NK-92 (cell line): ENCODE measurements at regions not wholly inside any gene's neighbourhood (a gene's known extent, or its start where the extent isn't known, plus 50 kb on each side); places are given as distances from the start of the nearest gene placed in this dataset.
"Not testable (repeated sequence)": the region's sequence is repeated elsewhere in the genome, so short reads cannot be mapped to it uniquely, and the experiment has no call there.

Experiments used
- DNase-seq: peaks from one replicate; lab custom pipeline; 2025; ENCODE audit not compliant: unreplicated experiment; lab: John Stamatoyannopoulos, UW

DNA sequence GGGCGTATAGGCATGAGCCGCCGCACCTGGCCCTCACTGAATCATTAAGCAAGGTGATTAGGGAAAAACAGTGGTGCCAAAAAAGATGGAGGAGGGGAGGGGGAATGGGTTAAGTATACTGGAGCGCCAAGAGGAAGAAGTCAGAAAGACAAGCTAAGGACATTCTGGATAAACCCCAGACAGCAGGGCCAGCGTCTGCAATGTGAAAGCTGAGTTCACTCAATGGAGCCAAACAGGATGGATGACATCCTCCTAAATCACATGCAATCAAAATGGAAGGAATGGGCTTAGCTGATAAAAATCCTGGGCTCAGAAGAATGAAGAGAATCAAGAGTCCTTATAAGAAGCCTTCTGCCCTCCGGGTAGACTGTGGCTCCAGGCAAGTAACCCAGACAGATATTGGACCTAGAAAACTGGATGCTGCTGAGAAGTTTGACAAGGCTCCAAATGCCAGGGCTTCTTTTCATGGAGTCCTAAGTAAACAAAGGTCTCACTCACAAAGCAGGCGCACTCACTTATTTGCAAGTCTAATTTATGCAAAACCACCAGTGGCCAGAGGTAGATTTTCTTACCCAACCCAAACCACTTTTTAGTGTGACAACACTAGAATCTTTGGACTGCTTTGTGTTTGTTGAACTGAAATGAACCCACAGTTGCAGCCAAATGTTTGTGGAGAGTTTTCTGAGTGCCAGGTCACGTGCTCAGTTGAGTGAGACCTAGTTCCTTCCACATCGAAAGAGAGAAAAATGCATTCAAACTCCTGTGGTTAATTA lies 519.1 kb upstream of the AUTS2 start:
- no peak for DNase-seq

DNA sequence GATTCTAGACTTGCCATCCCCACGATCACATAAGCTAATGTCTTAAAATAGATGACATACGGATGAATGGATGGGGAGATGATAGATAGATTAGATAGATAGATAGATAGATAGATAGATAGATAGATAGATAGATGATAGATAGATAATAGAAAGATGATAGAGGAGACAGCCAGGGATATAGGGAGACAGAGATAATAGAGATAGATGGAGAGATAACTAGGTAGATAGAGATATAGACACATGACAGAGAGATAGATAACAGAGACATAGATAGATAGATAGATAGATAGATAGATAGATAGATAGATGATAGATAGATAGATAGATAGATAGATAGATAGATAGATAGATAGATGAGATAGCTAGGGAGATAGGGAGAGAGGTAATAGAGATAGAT lies 511.0 kb upstream of the AUTS2 start:
- not testable (repeated sequence) for DNase-seq

DNA sequence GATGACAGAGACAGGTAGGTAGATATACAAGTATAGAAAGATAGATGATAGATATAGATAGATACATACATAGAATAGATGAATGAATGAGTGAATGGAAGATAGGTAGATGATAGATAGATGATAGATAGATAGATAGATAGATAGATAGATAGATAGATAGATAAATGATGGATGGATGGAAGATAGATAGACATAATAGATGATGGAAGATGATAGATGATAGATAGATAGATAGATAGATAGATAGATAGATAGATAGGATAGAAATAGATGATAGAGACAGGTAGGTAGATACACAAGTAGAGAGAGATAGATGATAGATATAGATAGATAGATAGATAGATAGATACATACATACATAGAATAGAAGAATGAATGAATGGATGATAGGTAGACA lies 510.1 kb upstream of the AUTS2 start:
- DNase-seq, result no peak

DNA sequence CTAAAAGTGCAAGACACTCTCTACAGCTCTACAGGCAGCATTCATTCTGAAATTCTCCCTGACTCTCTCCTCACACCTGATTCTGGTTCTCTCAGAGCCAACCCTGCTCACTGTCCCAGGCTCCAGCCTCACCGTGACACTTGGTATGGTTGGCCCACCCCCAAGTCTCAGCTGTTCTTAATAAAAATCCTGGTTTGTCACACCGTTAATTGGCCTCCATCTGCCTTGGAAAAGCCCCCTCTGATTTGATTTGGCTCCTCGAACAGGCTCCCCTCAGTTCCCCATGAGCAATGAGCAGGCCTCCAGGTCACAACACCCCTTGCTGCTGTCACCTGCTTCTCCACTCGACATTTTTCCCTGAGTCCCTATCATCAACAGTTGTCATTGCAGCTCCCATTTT lies 507.3 kb upstream of the AUTS2 start:
- DNase-seq, result no peak

DNA sequence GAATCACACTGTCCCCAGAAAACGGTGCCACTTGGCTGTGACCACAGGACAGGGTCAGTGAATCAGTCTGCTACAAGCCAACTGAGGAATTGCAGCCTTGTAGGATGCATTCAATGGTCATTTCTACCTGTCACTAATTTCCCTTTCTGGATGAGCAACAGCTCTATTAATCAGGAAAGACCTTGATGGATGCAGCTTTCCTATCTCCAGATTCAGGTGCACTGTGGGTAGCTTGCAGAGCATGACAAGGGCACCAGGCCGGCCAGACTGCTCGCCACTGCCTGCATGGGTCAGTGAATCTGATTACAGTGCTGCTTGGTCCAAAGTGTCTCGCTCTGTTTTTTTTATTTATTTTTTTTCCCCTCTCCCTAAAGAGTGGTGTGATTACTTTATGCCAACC lies 506.8 kb upstream of the AUTS2 start:
- no peak for DNase-seq

DNA sequence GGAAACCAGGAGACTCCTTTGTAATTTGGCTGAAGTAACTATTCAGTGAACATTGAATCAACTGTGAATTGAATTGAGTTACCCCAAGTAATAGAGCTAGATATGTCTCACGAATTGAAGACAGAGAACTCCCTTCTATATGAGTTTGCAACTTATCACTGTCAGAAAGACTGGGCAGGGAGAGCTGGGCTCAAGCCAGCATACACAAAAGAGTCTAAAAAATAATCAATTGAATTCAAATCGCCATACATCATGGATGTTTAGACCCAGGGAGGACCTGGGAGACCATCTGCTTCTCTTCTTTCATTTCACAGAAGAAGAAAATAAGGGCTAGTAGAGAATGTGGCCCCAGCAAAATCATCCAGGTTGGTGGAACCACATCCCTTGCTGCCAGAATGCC lies 503.1 kb upstream of the AUTS2 start:
- DNase-seq, result no peak

DNA sequence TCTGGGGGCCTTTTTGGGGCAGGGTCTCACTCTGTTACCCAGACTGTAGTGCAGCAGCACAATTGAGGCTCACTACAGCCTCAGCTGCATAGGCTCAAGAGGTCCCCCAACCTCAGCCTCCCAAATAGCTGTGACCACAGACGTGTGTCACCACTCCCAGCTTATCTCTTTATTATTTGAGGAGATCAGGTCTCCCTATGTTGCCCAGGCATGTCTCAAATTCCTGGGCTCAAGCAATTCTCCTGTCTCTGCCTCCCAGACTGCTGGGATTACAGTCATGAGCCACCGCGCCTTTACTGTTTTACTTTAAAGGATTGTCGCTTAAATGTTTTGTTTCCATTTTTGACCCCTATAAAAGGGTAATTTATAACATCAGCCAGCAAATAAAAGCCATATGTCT lies 502.6 kb upstream of the AUTS2 start:
- no peak for DNase-seq

DNA sequence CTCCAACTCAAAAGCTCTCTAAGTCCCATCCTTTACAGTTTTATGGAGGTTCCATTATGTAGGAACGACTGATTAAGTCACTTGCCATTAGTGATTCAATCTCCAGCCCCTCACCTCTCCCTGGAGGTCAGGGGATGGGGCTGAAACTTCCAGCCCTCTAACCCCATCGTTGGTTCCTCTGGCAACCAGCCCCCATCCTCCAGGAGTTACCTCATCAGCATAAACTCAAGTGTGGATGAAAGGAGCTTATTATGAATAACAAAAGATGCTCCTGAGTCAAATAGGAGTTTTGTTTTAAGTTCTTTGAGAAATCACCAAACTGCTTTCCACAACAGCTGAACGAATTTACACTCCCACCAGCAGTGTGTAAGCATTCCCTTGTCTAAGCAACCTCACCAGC lies 494.3 kb upstream of the AUTS2 start:
- no peak for DNase-seq

DNA sequence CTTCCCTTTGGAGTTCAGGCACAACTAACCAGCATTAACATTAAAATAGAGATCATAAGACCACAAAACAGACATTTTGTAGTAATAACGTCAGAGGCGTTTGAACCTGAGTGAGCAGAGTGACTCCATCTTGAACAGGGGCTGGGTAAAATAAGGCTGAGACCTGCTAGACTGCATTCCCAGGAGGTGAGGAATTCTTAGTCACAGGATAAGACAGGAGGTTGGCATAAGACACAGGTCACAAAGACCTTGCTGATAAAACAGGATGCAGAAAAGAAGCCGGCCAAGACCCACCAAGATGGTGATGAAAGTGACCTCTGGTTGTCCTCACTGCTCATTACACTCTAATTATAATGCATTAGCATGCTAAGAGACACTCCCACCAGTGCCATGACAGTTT lies 493.2 kb upstream of the AUTS2 start:
- no peak for DNase-seq

DNA sequence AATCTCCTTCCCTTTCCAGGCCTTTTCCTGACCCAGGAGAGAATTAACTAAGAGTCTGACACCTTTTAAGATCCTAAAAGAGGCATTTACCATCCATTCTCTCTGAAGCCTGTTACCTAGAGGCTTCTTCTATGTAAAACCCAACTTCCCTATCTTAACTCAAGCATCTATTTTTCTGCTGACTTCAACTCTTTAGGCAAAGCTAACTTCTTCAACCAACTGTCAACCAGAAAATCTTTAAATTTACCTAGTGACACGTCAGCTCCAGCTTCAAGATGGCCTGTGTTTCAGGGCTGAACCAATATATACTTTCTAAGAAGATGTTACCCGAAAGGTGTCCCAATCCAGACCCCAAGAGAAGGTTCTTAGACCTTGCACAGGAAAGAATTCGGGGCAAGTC lies 492.3 kb upstream of the AUTS2 start:
- DNase-seq, result no peak

DNA sequence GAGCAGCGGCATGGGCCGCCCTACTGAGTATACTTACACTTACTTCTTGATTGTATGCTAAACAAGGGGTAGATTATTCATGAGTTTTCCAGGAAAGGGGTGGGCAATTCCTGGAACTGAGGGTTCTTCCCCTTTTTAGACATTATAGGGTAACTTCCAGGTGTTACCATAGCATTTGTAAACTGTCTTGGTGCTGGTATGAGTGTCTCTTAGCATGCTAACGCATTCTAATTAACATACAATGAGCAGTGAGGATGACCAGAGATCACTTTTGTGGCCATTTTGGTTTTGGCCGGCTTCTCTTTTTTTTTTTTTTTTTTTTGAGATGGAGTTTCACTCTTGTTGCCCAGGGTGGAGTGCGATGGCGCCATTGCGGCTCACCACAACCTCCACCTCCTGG lies 491.8 kb upstream of the AUTS2 start:
- DNase-seq, result not testable (repeated sequence)

DNA sequence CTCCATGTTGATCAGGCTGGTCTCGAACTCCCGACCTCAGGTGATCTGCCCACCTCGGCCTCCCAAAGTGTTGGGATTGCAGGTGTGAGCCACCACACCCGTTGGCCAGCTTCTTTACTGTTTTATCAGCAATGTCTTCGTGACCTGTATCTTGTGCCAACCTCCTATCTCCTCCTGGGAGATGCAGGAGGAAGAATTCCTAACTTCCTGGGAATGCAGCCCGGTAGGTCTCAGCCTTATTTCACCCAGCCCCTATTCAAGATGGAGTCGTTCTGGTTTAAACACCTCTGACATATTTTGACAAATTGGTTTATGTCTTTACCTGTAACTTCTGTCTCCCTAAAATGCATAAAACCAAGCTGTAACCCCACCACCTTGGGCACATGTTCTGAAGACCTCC lies 491.3 kb upstream of the AUTS2 start:
- not testable (repeated sequence) for DNase-seq

DNA sequence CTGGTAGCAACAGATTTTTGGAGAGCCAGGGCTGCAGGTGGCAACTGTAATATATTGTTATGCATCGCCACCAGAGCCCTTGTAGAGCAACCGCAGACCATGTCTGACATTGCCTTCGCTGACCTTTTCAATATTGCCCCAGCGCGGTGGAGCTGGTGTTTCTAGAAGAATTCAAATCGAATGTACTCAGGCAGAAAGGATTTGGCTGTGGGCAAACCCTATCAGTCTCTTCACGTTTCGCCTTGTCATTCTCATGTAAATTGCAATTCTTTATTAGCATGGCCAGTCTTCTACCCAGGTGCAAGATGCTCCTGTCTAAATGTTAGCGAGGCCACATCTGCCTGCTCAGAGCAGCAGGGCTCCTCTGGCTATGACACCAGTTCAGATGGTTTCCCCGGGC lies 490.2 kb upstream of the AUTS2 start:
- no peak for DNase-seq

DNA sequence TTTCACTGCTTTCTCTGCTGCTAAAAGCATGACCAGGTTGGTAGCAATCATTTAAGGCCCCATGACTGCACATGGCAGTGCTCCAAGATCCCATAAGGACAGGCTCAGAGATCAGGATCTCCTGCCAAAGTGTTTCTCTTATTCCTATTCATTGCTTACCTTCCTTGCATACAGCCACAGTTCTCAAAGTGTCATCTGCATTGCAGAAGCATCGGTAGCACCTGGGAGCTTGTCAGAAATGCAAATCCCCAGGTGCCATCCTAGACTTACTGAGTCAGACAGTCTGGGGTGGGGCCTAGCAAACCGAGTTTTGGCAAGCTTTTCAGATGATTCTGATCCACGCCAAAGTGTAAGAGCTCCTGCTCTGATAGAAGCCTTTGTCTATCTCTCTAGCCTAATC lies 489.0 kb upstream of the AUTS2 start:
- no peak for DNase-seq

DNA sequence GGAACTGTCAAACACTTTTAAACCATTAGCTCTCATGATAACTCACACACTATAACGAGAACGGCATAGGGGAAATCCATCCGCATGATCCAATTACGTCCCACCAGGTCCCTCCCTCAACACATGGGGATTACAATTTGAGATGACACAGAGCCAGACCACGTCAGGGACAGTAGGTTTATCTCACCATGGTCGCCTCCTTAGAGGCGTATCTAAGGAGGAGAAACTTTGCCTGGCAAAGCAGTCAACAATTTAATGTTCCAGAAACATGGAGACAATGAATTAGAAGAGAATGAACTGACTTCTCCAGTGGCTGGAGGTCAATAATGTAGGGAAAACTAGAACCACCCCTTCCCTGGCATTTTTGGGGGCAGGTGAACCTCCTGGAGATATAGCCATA lies 488.4 kb upstream of the AUTS2 start:
- no peak for DNase-seq

DNA sequence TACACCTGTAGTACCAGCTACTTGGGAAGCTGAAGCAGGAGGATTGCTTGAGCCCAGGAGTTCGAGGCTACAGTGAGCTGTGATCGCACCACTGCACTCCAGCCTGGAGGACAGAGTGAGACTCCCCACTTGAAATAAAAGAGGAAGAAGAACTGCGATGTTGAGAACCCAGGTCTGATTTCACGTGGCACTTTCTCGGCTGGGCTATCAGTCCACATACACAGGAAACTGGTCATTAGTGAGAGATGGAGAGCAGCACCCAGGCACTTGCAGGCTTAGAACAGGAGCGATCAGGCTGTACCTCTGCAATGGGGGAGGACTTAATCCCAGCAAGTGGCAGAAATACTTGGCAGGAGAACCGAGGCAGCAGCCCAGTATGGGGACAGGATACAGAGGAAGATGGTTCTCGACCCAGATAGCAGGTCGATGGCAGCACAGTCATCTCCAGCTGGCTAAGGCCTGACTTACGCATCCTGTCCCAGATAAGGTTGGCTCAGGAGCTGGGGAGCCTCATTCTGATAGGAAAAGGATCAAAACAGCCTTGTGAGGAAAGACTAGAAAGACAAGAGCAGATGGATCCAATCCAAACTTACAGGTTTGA lies 487.7 kb upstream of the AUTS2 start:
- no peak for DNase-seq

DNA sequence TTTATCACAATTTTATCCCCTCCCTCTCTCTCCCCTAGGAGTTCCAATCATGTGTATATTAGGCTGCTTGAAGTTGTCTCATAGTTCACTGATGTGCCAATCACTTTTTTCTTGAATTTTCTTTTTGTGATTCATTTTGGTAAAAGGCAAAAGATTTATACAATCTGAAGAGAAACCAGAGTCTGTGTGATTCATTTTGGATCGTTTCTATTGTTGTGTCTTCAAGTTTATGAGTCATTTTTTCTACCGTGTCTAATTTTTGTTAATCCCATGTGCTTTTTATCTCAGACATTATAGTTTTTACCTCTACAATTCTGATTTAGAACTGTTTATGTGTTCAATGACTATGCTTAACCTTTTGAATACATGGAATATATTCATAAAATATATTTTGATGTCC lies 483.9 kb upstream of the AUTS2 start:
- DNase-seq, result no peak

DNA sequence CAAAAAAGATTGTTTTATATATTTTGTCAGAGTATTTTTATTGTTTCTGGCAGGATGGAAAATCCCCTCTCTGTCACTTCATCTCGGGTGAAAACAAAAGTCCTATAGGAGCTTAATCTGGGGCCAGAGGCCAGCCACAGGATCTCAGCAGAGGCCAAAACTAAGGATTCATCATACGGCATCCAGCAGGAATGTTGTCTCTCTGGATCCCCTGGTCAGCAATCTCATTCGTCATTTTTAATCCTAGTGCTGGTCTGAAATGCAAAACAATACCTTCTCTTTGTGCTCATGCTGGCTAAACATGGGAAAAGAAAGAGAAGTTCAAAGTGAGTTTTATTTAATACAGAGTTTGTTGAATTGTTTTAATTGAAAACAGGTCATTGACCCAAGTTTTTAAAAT lies 482.5 kb upstream of the AUTS2 start:
- no peak for DNase-seq

DNA sequence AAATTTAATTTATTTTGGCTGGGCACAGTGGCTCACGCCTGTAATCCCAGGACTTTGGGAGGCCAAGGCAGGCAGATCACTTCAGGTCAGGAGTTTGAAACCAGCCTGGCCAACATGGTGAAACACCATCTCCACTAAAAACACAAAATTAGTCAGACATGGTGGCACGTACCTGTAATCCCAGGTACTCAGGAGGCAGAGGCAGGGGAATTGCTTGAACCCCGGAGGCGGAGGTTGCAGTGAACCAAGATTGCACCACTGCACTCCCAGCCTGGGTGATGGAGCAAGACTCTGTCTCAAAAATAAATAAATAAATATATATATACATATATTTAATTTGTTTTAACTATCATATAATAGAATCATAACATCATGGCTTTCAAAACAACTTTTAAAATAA lies 482.1 kb upstream of the AUTS2 start:
- DNase-seq, result not testable (repeated sequence)

DNA sequence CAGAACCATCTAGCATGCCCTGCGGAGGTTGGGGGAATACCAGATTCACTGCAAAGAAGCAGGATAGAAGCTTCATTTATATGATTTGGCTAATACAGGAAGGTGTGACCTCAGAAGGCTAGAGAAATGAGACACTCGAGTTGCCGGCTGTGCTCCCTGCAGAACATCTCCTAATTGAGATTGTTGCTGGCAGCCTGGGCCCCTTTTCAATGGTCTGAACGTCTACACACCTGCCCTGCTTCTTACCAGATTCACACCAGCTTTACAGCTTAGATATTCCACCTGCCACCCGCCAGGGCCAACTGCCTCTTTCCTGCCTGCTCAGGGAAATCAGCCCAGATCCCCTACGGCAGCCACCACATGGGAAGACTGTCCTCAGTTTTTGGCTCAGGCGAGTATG lies 475.3 kb upstream of the AUTS2 start:
- DNase-seq, result no peak

DNA sequence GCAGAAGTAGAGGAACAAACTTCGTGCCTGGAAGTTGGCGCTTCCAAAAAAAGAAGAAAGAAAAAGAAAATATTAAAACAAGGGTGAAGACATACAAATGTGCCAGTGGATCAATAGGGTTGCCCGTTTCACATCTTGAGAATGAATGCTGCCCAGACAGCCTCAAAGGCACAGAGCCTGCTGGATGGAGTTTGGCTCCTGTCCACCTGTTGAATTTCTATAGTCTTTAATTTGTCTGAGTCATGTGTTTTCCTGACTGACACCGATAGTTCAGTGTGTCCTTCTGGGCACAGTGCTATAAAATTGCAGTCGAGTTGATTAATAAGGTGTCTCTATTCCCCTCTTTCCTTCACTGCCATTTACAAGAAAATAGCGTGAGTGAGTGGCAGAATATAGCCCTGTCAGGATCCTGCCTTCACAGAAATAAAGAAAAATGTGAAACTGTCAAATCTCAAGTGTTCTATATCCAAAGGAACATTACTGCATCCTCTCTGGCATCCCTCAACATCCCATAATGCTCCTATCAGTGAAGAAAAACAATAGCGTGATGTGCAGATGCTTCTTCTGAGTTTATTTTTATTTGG lies 471.3 kb upstream of the AUTS2 start:
- DNase-seq, result no peak

DNA sequence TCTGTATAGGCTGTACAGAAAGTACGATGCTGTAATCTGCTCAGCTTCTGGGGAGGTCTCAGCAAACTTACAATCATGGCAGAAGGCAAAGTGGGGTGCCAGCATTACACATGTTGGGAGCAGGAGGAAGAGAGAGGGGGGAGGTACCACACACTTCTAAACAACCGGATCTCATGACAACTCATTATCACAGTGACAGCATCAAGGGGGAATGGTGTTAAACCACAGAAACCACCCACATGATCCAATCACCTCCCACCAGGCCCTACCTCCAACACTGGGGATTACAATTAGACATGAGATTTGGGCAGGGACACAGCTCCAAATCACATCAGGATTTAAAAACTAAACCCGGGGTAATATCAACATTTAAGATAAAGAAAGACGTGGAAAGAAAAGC lies 468.8 kb upstream of the AUTS2 start:
- DNase-seq, result no peak

DNA sequence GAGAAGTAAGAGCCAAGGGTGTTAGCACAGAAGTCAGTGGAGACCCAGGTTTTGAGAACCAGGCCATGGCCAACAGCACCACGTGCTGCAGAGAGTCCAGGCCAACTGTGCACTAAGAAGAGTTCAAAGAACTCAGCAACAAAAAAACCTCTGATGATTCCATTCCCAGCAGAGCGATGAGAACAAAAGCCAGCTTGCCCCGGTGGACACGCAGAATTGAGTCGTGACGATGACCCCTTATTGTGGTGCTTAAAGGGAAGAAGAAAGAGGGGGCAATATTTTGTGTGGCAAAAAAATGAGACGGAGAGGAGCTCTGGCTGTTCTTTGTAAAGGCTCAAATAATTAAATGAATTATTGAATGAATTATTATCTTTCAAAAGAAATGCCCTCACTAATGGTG lies 468.3 kb upstream of the AUTS2 start:
- DNase-seq, result no peak
